GM19467 (cell line): ENCODE measurements at regions not wholly inside any gene's neighbourhood (a gene's known extent, or its start where the extent isn't known, plus 50 kb on each side); places are given as distances from the start of the nearest gene placed in this dataset.

Experiments
- ATAC-seq: cut with Tn5 transposase; IDR thresholded peaks from one replicate; pipeline ENCODE4 v1.9.1; 2021; ENCODE audit warnings: mild to moderate bottlenecking, moderate library complexity; ENCODE audit not compliant: unreplicated experiment

GRCh38 chr7:51732951-51733350 lies 416.3 kb upstream of the COBL start:
- ATAC-seq: no peak

DNA sequence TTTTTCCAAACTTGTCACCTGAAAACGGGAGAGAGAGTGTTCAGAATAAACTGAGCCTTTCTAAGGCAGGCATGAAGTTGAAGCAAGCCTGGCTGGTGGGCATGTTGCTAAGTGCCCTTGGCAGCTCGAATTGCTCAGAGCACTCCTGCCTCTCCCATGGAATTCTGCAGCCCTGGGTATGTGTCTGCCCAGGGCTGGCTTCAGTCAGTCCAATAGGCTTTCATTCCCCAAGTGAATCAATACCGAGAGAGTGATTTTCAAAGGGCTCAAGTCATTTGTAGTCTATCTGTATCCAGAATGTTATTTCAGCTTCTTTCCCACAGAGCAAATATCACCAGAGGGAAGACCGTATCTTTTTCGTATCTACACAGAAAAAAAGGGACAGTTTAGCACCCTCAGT lies 415.5 kb upstream of the COBL start:
- no peak for ATAC-seq

GRCh38 chr7:51731075-51731474 lies 414.5 kb upstream of the COBL start:
- ATAC-seq: no peak

DNA sequence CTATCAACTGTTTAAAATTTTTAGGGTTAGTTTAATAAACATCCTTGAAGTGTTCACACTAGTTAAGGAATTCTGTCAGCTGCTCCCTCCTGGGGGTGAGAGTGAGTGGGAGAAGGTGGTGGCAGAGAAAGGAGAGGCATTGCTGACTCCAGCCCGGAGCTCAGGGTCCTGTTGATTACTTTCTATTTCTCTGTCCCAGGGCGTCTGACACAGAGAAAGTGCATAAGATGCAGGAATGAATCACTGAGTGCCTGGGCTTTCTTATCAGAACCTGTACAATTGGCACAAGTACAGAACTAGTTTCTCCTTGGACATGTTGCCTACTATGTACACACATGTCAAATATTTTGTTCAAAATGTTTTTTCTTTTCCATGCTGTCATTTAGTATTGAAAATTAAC lies 410.8 kb upstream of the COBL start:
- no peak for ATAC-seq

- ATAC-seq: no peak
Observed at GRCh38 chr7:51706851-51707250, 390.2 kb upstream of the COBL start.

- ATAC-seq: no peak
Observed at GRCh38 chr7:51705701-51706100, 389.1 kb upstream of the COBL start.

DNA sequence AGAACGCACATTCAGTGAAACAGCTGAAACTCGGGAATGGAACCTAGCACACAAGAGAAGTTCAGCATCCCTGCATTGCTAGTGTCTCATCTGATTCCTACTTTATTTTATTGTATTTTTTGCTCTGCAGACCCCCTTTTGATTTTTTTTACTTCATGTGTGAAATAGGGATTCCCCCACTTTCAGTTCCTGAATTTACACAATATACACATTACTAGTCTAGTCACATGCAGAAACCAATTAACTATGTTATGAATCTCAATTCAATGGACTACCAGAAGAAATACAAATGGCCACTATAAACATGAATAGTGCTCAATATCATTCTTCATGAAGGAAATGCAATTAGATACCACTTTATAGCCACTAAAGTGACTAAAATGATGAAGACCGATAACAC lies 386.1 kb upstream of the COBL start:
- no peak for ATAC-seq

- ATAC-seq: no peak
Observed at GRCh38 chr7:51701935-51702334, 385.3 kb upstream of the COBL start.

- ATAC-seq: no peak
Observed at GRCh38 chr7:51700593-51701215, 384.1 kb upstream of the COBL start.

GRCh38 chr7:51693258-51693657 lies 376.6 kb upstream of the COBL start:
- no peak for ATAC-seq

DNA sequence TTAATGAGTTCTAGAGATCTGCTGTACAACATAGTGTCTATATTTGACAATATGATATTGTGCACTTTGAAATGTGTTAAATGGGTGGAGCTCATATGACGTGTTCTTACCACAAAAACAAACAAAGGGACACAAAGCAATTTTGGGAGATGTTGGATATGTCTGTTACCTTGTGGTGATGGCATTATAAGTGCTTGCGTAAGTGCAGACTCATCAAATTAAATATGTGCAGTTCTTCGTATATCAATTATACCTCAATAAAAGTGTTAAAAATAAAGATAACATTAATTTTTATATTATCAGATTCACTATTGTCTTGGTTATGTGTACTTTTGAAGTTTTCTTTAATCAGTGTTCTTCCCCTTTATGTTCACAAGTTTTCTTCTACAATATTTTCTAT lies 372.9 kb upstream of the COBL start:
- no peak for ATAC-seq

DNA sequence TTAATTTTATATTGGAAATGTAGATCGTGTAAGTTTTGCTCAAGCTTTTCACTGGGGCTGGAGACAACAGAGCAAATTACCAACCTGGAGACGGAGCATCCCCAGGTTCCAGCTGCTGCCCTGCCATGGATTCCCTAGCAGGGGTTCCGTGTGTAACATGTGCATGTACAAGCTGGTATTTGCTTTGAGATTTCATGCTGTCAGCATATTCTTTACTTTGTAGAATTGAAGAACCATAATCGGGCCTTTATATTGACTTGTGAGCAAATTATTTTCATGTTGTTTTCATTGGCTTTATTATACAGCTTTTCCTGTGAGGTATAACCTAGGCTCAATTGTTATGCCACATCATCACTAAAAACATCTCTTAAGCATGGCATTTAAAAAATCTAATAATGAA lies 369.2 kb upstream of the COBL start:
- ATAC-seq: no peak

- ATAC-seq: no peak
Observed at GRCh38 chr7:51680594-51681399, 364.2 kb upstream of the COBL start.

GRCh38 chr7:51679358-51679757 lies 362.7 kb upstream of the COBL start:
- ATAC-seq: no peak

- ATAC-seq: no peak
Observed at GRCh38 chr7:51666751-51667150, 350.1 kb upstream of the COBL start.

DNA sequence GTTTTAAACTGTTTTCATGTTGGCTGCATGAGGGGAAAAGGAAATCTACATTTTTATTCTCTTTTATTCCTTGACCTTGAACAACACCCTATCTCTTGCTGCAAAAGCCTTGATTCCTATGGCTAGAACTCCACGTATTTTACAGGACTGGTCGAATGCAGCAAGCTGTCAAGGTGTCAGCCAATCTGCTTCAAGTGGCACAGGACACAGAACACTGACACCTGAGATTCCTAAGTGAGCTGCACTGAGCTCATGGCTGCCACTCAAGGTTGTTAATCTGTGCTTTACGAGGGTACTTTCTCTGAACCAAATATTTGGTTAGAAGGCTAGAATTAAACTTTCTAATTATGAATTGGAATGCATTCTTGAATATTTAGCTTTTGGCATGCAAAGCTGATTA lies 349.7 kb upstream of the COBL start:
- no peak for ATAC-seq

DNA sequence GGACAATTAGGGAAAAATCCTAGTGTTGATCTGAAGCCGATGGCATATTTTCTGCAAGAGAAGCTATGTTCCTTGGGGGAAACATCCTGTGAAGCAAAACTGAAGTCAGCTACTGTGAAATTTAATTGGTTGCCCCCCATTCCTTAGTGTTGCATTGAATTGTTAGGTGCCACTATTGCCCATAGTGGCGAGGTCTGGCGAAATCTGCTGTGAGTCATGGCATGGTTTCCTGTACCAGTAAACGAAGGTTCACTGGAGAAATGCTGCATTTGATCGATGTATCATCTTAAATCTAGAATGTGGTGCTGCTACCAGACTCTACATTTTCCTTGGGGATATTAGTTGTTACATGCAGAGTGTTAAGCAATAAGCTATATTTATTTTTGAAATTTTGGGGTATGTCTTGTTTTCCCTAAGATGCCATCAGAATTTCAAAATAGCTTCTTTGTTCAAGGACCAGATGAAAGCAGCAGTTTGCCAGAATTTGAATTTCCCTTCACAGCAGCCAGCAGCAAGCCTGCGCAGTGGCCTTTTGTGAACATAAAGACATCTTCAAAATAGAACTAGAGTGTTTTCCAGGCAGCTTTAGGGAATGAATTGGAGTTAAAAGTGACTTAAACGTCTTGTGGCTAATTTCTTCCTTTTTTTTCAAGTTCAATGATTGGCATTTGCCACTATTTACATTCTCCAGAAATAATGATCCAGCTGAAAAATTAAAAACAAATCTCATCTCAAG lies 348.6 kb upstream of the COBL start:
- ATAC-seq: no peak

DNA sequence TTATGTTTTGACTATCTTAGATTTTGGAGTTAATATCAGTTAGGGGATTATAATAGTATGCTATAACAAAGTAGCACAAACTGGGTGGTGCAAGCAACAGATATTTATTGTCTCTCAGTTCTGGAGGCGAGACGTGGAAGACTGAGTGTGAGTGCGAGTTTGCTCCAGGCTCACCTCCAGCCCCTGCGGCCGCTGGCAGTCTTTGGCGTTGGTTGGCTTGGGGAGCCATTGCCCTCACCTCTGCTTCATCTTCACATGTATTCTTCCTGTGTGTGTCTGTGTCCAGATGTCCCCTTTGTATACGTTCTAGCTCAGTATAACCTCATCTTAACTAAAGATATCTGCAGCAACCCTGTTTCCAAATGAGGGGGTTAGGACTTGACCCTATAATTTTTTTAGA lies 343.9 kb upstream of the COBL start:
- no peak for ATAC-seq

DNA sequence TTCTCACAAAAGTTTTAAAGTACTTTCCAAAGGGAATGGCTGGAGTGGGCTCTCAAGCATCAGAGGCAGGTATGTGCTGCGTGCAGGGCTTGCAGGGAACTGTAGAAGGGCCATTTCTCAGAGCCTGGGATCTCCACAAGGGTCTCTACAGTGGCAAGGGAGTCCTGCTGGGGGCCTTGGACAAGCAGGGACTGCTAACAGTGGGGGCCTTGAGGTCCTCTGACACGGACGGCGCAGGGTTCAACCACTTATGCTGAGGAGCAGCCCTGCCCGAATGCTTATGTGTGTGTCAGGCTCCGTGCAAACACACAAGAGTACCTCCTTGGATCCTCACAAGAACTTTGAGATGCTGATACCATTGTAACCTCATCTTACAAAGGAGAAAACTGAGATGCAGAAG lies 342.1 kb upstream of the COBL start:
- ATAC-seq: no peak

- no peak for ATAC-seq
Observed at GRCh38 chr7:51647931-51648351, 331.3 kb upstream of the COBL start.

- no peak for ATAC-seq
Observed at GRCh38 chr7:51647486-51647885, 330.9 kb upstream of the COBL start.

GRCh38 chr7:51645702-51646298 lies 329.2 kb upstream of the COBL start:
- no peak for ATAC-seq
